H1 (cell line): ENCODE measurements at regions not wholly inside any gene's neighbourhood (a gene's known extent, or its start where the extent isn't known, plus 50 kb on each side); places are given as distances from the start of the nearest gene placed in this dataset.

Experiments
- CTCF ChIA-PET: fragments of 300-600 bp; sonication (Branson Sonifier 250); formaldehyde crosslinking; loops from one replicate; lab custom pipeline; 2021; ENCODE audit not compliant: partially characterized antibody; lab: Charles Lee
- POLR2A ChIA-PET: fragments of 300-600 bp; sonication (Branson Sonifier 250); formaldehyde crosslinking; loops from one replicate; lab custom pipeline; 2021; ENCODE audit warnings: inconsistent platforms; ENCODE audit not compliant: partially characterized antibody; lab: Charles Lee
- DNase-seq, 2 experiments: peaks; one replicate each; pipeline versions ENCODE4 v3.0.0 to v3.0.0-alpha.2; 2010 to 2022; ENCODE audit warnings: low spot score in 2 of 2, low read depth in 1 of 2, mixed read lengths in 1 of 2
- FAIRE-seq: peaks from 2 replicates; lab custom pipeline; 2011; peaks lifted over from hg19 to GRCh38; lab: Jason Lieb, UNC
- H2AFZ ChIP-seq: 2 replicates; pipeline ENCODE4 v1.8.1; 2012; ENCODE audit warnings: low read length, inconsistent platforms
- H2AK5ac ChIP-seq: 2 replicates; pipeline ENCODE4 v1.6.1; 2013; ENCODE audit warnings: low read depth, low read length
- H2BK120ac ChIP-seq: replicated peaks from 2 replicates; pipeline ENCODE3; 2013; ENCODE audit warnings: low read depth, low read length, inconsistent platforms
- H2BK12ac ChIP-seq: 2 replicates; pipeline ENCODE4 v1.6.1; 2013; ENCODE audit warnings: low read depth, low read length
- H2BK15ac ChIP-seq: 2 replicates; pipeline ENCODE4 v1.6.1; 2013; ENCODE audit warnings: low read length
- H2BK20ac ChIP-seq: 2 replicates; pipeline ENCODE4 v1.6.1; 2013; ENCODE audit warnings: low read length
- H2BK5ac ChIP-seq: 2 replicates; pipeline ENCODE4 v1.6.1; 2013; ENCODE audit warnings: low read depth, low read length
- H3K14ac ChIP-seq: 2 replicates; pipeline ENCODE4 v1.6.1; 2013; ENCODE audit warnings: inconsistent platforms; ENCODE audit not compliant: insufficient read length
- H3K18ac ChIP-seq: 2 replicates; pipeline ENCODE4 v1.6.1; 2013; ENCODE audit warnings: low read length; ENCODE audit errors: extremely low read depth
- H3K23ac ChIP-seq: 2 replicates; pipeline ENCODE4 v1.6.1; 2013; ENCODE audit warnings: inconsistent platforms; ENCODE audit not compliant: insufficient read length
- H3K23me2 ChIP-seq: 2 replicates; pipeline ENCODE4 v1.6.1; 2013; ENCODE audit warnings: low read depth, low read length
- H3K27ac ChIP-seq: 2 replicates; pipeline ENCODE4 v1.6.1; 2011; ENCODE audit warnings: low read depth, low read length, inconsistent platforms
- H3K27me3 ChIP-seq, 4 experiments: replicated peaks in 1 of 4; 1 replicate in 1 of 4; 2 replicates in 3 of 4; pipeline versions ENCODE4 v1.6.1 to v1.8.1; 2011 to 2013; ENCODE audit warnings: low read length in 3 of 4, mild to moderate bottlenecking in 3 of 4, inconsistent platforms in 2 of 4, mixed read lengths in 2 of 4, moderate library complexity in 1 of 4; ENCODE audit not compliant: control insufficient read depth in 3 of 4, insufficient read depth in 3 of 4; ENCODE audit errors: extremely low read depth in 1 of 4
- H3K36me3 ChIP-seq, 4 experiments: 2 replicates each; pipeline versions ENCODE4 v1.6.1 to v1.8.1; 2011 to 2013; ENCODE audit warnings: mild to moderate bottlenecking in 4 of 4, low read length in 3 of 4, moderate library complexity in 2 of 4, control low read depth in 1 of 4, inconsistent platforms in 1 of 4; ENCODE audit not compliant: insufficient read depth in 4 of 4, control insufficient read depth in 2 of 4
- H3K4ac ChIP-seq: replicated peaks from 2 replicates; pipeline ENCODE3; 2013; ENCODE audit warnings: low read length, low read depth, mixed read lengths, inconsistent platforms; ENCODE audit not compliant: insufficient read length
- H3K4me1 ChIP-seq, 4 experiments: replicated peaks in 1 of 4; 1 replicate in 1 of 4; 2 replicates in 3 of 4; pipeline versions ENCODE4 v1.6.1 to v1.8.1; 2011 to 2013; ENCODE audit warnings: low read length in 3 of 4, inconsistent platforms in 2 of 4, mixed read lengths in 1 of 4; ENCODE audit not compliant: insufficient read depth in 4 of 4, control insufficient read depth in 3 of 4
- H3K4me2 ChIP-seq, 2 experiments: 2 replicates each; pipeline versions ENCODE4 v1.6.1 to v1.8.1; 2011 to 2013; ENCODE audit warnings: low read depth in 2 of 2, low read length in 2 of 2, control low read depth in 1 of 2, inconsistent platforms in 1 of 2, mild to moderate bottlenecking in 1 of 2; ENCODE audit not compliant: insufficient read depth in 1 of 2
- H3K4me3 ChIP-seq, 4 experiments: fragments of 200-600, 300-600 bp in 1 of 4; sonication (generic), shearing (Covaris generic), sonication (Bioruptor Twin) in 1 of 4; 2 replicates each; pipeline versions ENCODE4 v1.5.1 to v1.8.1; 2011 to 2016; ENCODE audit warnings: low read length in 4 of 4, low read depth in 3 of 4, control low read depth in 2 of 4, inconsistent platforms in 2 of 4, mild to moderate bottlenecking in 2 of 4, mixed read lengths in 1 of 4, moderate library complexity in 1 of 4; ENCODE audit not compliant: insufficient read depth in 2 of 4; ENCODE audit errors: extremely low read depth in 1 of 4
- H3K56ac ChIP-seq: replicated peaks from 2 replicates; pipeline ENCODE3; 2013; ENCODE audit warnings: low read depth, mild to moderate bottlenecking, mixed read lengths, low read length, inconsistent platforms; ENCODE audit not compliant: insufficient read length
- H3K79me1 ChIP-seq: 2 replicates; pipeline ENCODE4 v1.6.1; 2013; ENCODE audit warnings: low read depth, low read length, control low read depth
- H3K79me2 ChIP-seq, 2 experiments: 2 replicates each; pipeline versions ENCODE4 v1.6.1 to v1.8.1; 2012 to 2013; ENCODE audit warnings: low read length in 2 of 2, mild to moderate bottlenecking in 2 of 2, inconsistent platforms in 1 of 2; ENCODE audit not compliant: insufficient read depth in 2 of 2, control insufficient read depth in 1 of 2
- H3K9ac ChIP-seq, 4 experiments: replicated peaks in 1 of 4; 1 replicate in 1 of 4; 2 replicates in 3 of 4; pipeline versions ENCODE4 v1.6.1 to v1.8.1; 2011 to 2013; ENCODE audit warnings: low read depth in 3 of 4, low read length in 3 of 4, control low read depth in 2 of 4, mild to moderate bottlenecking in 2 of 4, moderate library complexity in 2 of 4, inconsistent platforms in 1 of 4; ENCODE audit errors: extremely low read depth in 1 of 4
- H3K9me3 ChIP-seq, 2 experiments: 2 replicates each; pipeline versions ENCODE4 v1.6.1 to v1.8.1; 2012 to 2013; ENCODE audit warnings: mild to moderate bottlenecking in 2 of 2, moderate library complexity in 2 of 2, control low read depth in 1 of 2, inconsistent platforms in 1 of 2, low read depth in 1 of 2, low read length in 1 of 2, mixed read lengths in 1 of 2; ENCODE audit not compliant: insufficient read depth in 2 of 2
- H4K20me1 ChIP-seq, 2 experiments: replicated peaks in 1 of 2; 2 replicates each; pipeline versions ENCODE3 to v1.8.1; 2011 to 2013; ENCODE audit warnings: inconsistent platforms in 2 of 2, low read length in 2 of 2, mild to moderate bottlenecking in 1 of 2; ENCODE audit not compliant: insufficient read depth in 2 of 2, control insufficient read depth in 1 of 2
- H4K5ac ChIP-seq: 2 replicates; pipeline ENCODE4 v1.6.1; 2013; ENCODE audit warnings: low read length, low read depth, mixed read lengths, inconsistent platforms; ENCODE audit not compliant: insufficient read length
- H4K8ac ChIP-seq: 2 replicates; pipeline ENCODE4 v1.8.0; 2013; ENCODE audit warnings: mild to moderate bottlenecking, moderate library complexity, low read length, inconsistent platforms; ENCODE audit not compliant: insufficient read depth; ENCODE audit errors: extremely low read depth
- H4K91ac ChIP-seq: replicated peaks from 2 replicates; pipeline ENCODE3; 2013; ENCODE audit warnings: low read length, mixed read lengths, inconsistent platforms; ENCODE audit not compliant: insufficient read length
- EP300 ChIP-seq, 2 experiments: IDR thresholded peaks; 1 replicate in 1 of 2; 2 replicates in 1 of 2; pipeline ENCODE4 v1.6.1; 2011 to 2012; ENCODE audit warnings: low read depth in 2 of 2, low read length in 2 of 2, mild to moderate bottlenecking in 2 of 2, borderline replicate concordance in 1 of 2, inconsistent platforms in 1 of 2, moderate library complexity in 1 of 2
- WGBS, 2 experiments: shearing (Covaris generic) in 1 of 2; methylation state at CpG; one replicate each; pipeline versions ENCODE4 v1.1.6 to v1.1.7; 2013 to 2015; ENCODE audit warnings: low lambda C conversion rate in 2 of 2, mixed read lengths in 2 of 2, inconsistent platforms in 1 of 2, low coverage in 1 of 2, missing lambda C conversion rate in 1 of 2; ENCODE audit not compliant: insufficient replicate concordance in 2 of 2, insufficient coverage in 1 of 2, insufficient read length in 1 of 2; ENCODE audit errors: extremely low coverage in 1 of 2, missing lambda C conversion rate in 1 of 2; 5-methylcytosine and 5-hydroxymethylcytosine counted together

DNA sequence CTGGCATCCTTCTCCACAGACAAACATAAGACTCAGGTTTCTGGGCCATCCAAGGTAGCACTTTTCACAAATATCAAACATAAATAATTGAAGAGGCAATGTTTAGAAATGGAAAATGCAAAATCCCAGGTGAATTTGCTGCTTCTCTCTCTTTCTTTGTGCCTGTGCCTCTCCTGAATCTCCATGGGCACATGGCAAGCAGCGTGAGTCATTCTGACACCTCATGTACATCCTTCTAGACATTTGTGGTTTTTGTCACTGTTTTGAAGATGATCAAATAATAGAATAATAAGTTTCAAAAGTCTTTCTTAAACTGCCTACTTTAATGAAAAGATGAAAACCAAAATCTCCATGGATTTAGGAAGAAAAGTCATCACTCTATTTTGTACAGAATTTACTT, 60.3 kb upstream of the RAB11FIP2 start:
- H2BK12ac ChIP-seq = no peak overlapping the region
- H3K9ac ChIP-seq = no peak overlapping the region
- H3K79me2 ChIP-seq = no peaks in the 10 kb centered on the region
- no peaks in the 10 kb centered on the region for H3K27me3 ChIP-seq
- H2AFZ ChIP-seq = no peak overlapping the region
- no peak overlapping the region for H3K23ac ChIP-seq
- no peak overlapping the region for H3K4ac ChIP-seq
- 80% methylated on average over 1 of the region's 1 CpG; no CpG with 5 or more reads in 1 of the 2 experiments for WGBS, 2 experiments
- no peaks in the 10 kb centered on the region for H4K20me1 ChIP-seq
- no peaks in the 10 kb centered on the region for H3K23me2 ChIP-seq
- CTCF ChIA-PET = interaction anchor here (0.8 to 1.6 kb wide), 18 partner anchors 9 to 366 kb away, joined by 3 to 6 read pairs (median 4); no protein-coding TSS in a partner anchor
- no peak overlapping the region for H4K8ac ChIP-seq
- no peaks in the 10 kb centered on the region for H3K36me3 ChIP-seq
- no peak overlapping the region for H3K27ac ChIP-seq
- no peak overlapping the region for H2BK5ac ChIP-seq
- no peak overlapping the region for H2BK120ac ChIP-seq
- FAIRE-seq (no peak), DNase-seq (no peak)
- no peak overlapping the region for H4K91ac ChIP-seq
- H3K9me3 ChIP-seq = peaks cover 3 to 4% of the 10 kb centered on the region in 2 experiments; a peak in 3 of 4 replicates
- POLR2A ChIA-PET = no interaction called here
- no peaks in the 10 kb centered on the region for H3K79me1 ChIP-seq
- H2BK20ac ChIP-seq = no peak overlapping the region
- no peak overlapping the region for H2BK15ac ChIP-seq
- no peak overlapping the region for H3K14ac ChIP-seq
- H3K4me3 ChIP-seq = no peak overlapping the region
- H4K5ac ChIP-seq = no peak overlapping the region
- no peak overlapping the region for H3K18ac ChIP-seq
- no peak overlapping the region for H3K56ac ChIP-seq
- no peak overlapping the region for H2AK5ac ChIP-seq
- no peaks in the 10 kb centered on the region for H3K4me1 ChIP-seq
- H3K4me2 ChIP-seq = no peak overlapping the region
- no peak for TF ChIP-seq EP300 (IDR thresholded peaks at IDR 0.05; ENCODE audit: borderline replicate concordance in 1 of 2, low read depth in 2 of 2, low read length in 2 of 2)
